ENCODE measurements at regions not wholly inside any gene's neighbourhood (a gene's known extent, or its start where the extent isn't known, plus 50 kb on each side); places are given as distances from the start of the nearest gene placed in this dataset.

- H3K27me3 ChIP-seq (ENCODE audit: control insufficient read depth in 5 of 5, insufficient read depth in 4 of 5, low read length in 5 of 5): no peaks in the 10 kb centered on the region
- no peak overlapping the region for H3K9ac ChIP-seq (ENCODE audit: low read length in 5 of 5)
- no peaks in the 10 kb centered on the region for H3K9me3 ChIP-seq (ENCODE audit: control insufficient read depth in 5 of 5, low read length in 5 of 5)
- no peaks in the 10 kb centered on the region for H3K4me1 ChIP-seq (ENCODE audit: control insufficient read depth in 5 of 5, insufficient read depth in 5 of 5, low read length in 5 of 5)
- no peak overlapping the region for H3K4me3 ChIP-seq (ENCODE audit: low read depth in 1 of 5, low read length in 5 of 5)
- H3K27ac ChIP-seq (ENCODE audit: low read depth, low read length): no peak overlapping the region
- no peaks in the 10 kb centered on the region for H3K36me3 ChIP-seq (ENCODE audit: control insufficient read depth in 5 of 5, insufficient read depth in 5 of 5, low read length in 5 of 5)
These were observed 529.2 kb downstream of the TUSC7 start for GRCh38 chr3:117238806-117239205.

DNA sequence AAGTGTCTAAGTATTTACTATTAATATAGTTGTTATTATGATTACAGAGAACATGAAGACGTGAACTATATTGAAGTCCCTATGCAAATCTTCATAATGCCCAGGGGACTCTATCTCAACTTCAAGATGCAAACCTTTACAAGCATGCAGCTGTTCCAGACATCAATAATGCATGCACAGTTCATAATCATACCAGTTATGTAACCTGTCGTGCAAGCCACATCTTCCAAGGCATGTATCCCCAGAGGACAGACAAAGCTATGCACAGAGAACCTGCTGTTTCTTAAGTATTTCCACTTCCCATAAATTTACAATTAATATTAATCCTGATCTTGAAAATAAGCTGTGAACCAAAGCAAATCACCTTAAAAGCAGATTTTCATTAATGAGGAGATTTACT, 534.1 kb downstream of the TUSC7 start:
- H3K36me3 ChIP-seq (ENCODE audit: control insufficient read depth in 5 of 5, insufficient read depth in 5 of 5, low read length in 5 of 5): no peaks in the 10 kb centered on the region
- H3K27ac ChIP-seq (ENCODE audit: low read depth, low read length): no peak overlapping the region
- no peak overlapping the region for H3K4me3 ChIP-seq (ENCODE audit: low read depth in 1 of 5, low read length in 5 of 5)
- H3K9me3 ChIP-seq (ENCODE audit: control insufficient read depth in 5 of 5, low read length in 5 of 5): no peaks in the 10 kb centered on the region
- no peaks in the 10 kb centered on the region for H3K4me1 ChIP-seq (ENCODE audit: control insufficient read depth in 5 of 5, insufficient read depth in 5 of 5, low read length in 5 of 5)
- H3K9ac ChIP-seq (ENCODE audit: low read length in 5 of 5): no peak overlapping the region
- no peaks in the 10 kb centered on the region for H3K27me3 ChIP-seq (ENCODE audit: control insufficient read depth in 5 of 5, insufficient read depth in 4 of 5, low read length in 5 of 5)

DNA sequence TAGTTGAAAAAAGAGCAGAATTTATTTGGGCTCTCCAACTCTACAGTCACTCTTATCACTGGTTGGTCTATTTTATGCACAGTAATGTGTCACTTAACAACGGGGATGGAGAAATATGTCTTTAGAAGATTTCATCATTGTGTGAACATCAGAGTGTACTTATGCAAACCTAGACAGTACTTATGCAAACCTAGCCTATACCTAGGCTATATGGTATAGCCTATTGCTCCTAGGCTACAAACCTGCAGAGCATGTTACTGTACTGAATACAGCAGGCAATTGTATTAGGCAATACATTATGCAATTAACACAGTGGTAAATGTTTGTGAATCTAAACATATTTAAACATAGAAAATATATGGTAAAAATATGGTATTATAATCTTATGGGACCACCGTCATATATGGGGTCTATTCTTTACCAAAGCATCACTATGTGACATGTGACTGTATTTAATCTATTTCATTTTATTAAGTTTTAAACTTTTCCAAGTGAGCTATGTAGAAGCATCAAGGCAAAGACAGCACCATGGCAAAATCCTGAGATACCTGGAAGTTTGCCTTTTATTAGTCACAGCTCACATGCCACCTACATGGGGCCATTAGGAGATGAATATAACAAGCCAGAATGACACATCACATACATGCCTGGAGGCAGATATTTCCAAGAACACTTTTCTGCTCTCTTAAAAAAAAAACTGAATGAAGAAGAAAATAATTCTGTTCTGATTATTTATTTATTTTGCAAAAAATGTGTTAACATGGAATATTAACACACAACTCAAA, 537.4 kb downstream of the TUSC7 start:
- Histone ChIP-seq H3K9me3 (ENCODE audit: control insufficient read depth in 5 of 5, low read length in 5 of 5) (no peaks in the 10 kb centered on the region), H3K36me3 (ENCODE audit: control insufficient read depth in 5 of 5, insufficient read depth in 5 of 5, low read length in 5 of 5) (no peaks in the 10 kb centered on the region), H3K9ac (ENCODE audit: low read length in 5 of 5) (no peak overlapping the region), H3K4me1 (ENCODE audit: control insufficient read depth in 5 of 5, insufficient read depth in 5 of 5, low read length in 5 of 5) (no peaks in the 10 kb centered on the region), H3K4me3 (ENCODE audit: low read depth in 1 of 5, low read length in 5 of 5) (no peak overlapping the region), H3K27me3 (ENCODE audit: control insufficient read depth in 5 of 5, insufficient read depth in 4 of 5, low read length in 5 of 5) (no peaks in the 10 kb centered on the region), H3K27ac (ENCODE audit: low read depth, low read length) (no peak overlapping the region)

DNA sequence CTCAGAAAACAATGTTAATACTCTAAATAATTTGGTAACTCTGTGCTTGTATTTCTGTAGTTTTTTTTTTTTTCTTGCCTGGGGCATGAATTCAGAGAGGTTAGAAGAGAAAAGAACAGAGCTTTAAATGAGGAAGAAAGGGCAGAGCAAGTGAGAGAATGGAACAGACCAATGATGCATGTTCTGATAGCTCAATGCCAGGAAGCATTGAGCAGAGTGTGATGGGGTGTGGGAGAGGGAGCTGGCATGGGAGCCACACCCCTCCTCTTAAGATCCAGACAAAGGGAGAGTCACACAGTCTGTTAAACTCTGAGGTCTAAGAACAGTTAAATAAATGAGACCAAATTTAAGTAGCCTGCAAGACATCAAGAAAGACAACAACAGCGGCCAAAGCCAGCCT, 538.6 kb downstream of the TUSC7 start:
- H3K36me3 ChIP-seq (ENCODE audit: control insufficient read depth in 5 of 5, insufficient read depth in 5 of 5, low read length in 5 of 5): no peaks in the 10 kb centered on the region
- H3K27me3 ChIP-seq (ENCODE audit: control insufficient read depth in 5 of 5, insufficient read depth in 4 of 5, low read length in 5 of 5): no peaks in the 10 kb centered on the region
- no peak overlapping the region for H3K27ac ChIP-seq (ENCODE audit: low read depth, low read length)
- H3K4me3 ChIP-seq (ENCODE audit: low read depth in 1 of 5, low read length in 5 of 5): no peak overlapping the region
- H3K9me3 ChIP-seq (ENCODE audit: control insufficient read depth in 5 of 5, low read length in 5 of 5): no peaks in the 10 kb centered on the region
- H3K9ac ChIP-seq (ENCODE audit: low read length in 5 of 5): no peak overlapping the region
- H3K4me1 ChIP-seq (ENCODE audit: control insufficient read depth in 5 of 5, insufficient read depth in 5 of 5, low read length in 5 of 5): no peaks in the 10 kb centered on the region

DNA sequence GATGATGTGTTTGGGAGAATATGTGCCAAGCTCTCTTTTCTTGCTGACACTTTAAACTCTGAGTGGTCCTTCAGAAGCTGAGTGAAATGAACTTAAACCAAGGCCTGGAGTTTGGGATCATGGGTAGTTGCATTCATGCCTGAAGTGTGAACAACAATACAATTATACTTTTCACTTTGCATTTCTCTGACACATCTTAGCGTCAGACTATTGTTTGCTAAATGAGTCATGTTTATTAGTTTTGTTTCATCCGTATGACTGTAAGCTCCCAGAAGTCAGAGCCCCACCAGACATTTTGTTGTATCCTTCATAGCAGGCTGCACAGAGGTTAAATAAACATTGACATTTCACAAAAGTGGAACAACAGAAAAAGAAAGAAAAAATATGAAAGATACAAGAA, 542.6 kb downstream of the TUSC7 start:
- Histone ChIP-seq H3K36me3 (ENCODE audit: control insufficient read depth in 5 of 5, insufficient read depth in 5 of 5, low read length in 5 of 5) (no peaks in the 10 kb centered on the region), H3K27me3 (ENCODE audit: control insufficient read depth in 5 of 5, insufficient read depth in 4 of 5, low read length in 5 of 5) (no peaks in the 10 kb centered on the region), H3K9me3 (ENCODE audit: control insufficient read depth in 5 of 5, low read length in 5 of 5) (no peaks in the 10 kb centered on the region), H3K4me1 (ENCODE audit: control insufficient read depth in 5 of 5, insufficient read depth in 5 of 5, low read length in 5 of 5) (no peaks in the 10 kb centered on the region), H3K4me3 (ENCODE audit: low read depth in 1 of 5, low read length in 5 of 5) (no peak overlapping the region), H3K9ac (ENCODE audit: low read length in 5 of 5) (no peak overlapping the region), H3K27ac (ENCODE audit: low read depth, low read length) (no peak overlapping the region)

- Histone ChIP-seq H3K4me3 (ENCODE audit: low read depth in 1 of 5, low read length in 5 of 5) (no peak overlapping the region), H3K9me3 (ENCODE audit: control insufficient read depth in 5 of 5, low read length in 5 of 5) (no peaks in the 10 kb centered on the region), H3K36me3 (ENCODE audit: control insufficient read depth in 5 of 5, insufficient read depth in 5 of 5, low read length in 5 of 5) (no peaks in the 10 kb centered on the region), H3K4me1 (ENCODE audit: control insufficient read depth in 5 of 5, insufficient read depth in 5 of 5, low read length in 5 of 5) (no peaks in the 10 kb centered on the region), H3K27ac (ENCODE audit: low read depth, low read length) (no peak overlapping the region), H3K27me3 (ENCODE audit: control insufficient read depth in 5 of 5, insufficient read depth in 4 of 5, low read length in 5 of 5) (no peaks in the 10 kb centered on the region), H3K9ac (ENCODE audit: low read length in 5 of 5) (no peak overlapping the region)
These were observed 543.1 kb downstream of the TUSC7 start for GRCh38 chr3:117252651-117253050.

DNA sequence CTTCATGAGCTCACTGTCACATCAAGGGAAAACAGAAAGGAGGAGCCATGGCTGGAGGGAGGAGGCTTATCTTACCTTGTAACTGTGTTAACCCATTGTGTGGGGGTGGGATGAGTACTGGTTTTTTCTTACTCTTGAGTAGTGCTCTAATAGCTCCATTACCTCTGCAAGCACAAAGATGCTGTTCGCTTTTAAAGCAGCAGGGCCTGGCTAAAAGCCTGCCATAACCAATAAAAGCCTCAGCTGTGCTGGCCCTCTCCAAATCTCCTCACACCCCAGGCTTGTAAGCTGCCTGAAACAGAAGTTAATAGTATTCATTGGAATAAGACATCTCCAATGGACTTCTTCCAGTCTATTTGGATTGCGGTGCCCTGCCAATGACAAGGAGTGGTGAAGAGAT, 544.1 kb downstream of the TUSC7 start:
- H3K27ac ChIP-seq (ENCODE audit: low read depth, low read length): no peak overlapping the region
- H3K9ac ChIP-seq (ENCODE audit: low read length in 5 of 5): no peak overlapping the region
- no peaks in the 10 kb centered on the region for H3K4me1 ChIP-seq (ENCODE audit: control insufficient read depth in 5 of 5, insufficient read depth in 5 of 5, low read length in 5 of 5)
- H3K27me3 ChIP-seq (ENCODE audit: control insufficient read depth in 5 of 5, insufficient read depth in 4 of 5, low read length in 5 of 5): no peaks in the 10 kb centered on the region
- no peak overlapping the region for H3K4me3 ChIP-seq (ENCODE audit: low read depth in 1 of 5, low read length in 5 of 5)
- no peaks in the 10 kb centered on the region for H3K36me3 ChIP-seq (ENCODE audit: control insufficient read depth in 5 of 5, insufficient read depth in 5 of 5, low read length in 5 of 5)
- no peaks in the 10 kb centered on the region for H3K9me3 ChIP-seq (ENCODE audit: control insufficient read depth in 5 of 5, low read length in 5 of 5)

DNA sequence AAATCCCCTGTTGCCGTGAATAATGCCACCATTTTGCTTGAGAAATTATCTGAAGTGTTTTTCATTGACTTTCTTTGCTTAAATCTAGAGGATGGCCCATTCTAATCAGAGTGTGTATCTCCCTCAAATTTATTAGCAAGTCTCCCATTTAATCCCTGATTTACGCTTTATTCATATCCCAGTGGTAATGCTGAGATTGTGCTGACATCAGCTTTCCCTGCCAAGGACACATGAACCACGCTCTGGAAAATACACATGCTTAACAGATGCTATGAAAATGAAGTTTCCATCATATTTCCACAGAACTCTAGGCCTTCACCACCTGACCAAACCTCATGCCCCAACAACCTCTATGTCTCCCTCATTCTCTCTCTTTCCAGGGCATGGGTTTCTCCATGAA, 545.4 kb downstream of the TUSC7 start:
- Histone ChIP-seq H3K27ac (ENCODE audit: low read depth, low read length) (no peak overlapping the region), H3K4me1 (ENCODE audit: control insufficient read depth in 5 of 5, insufficient read depth in 5 of 5, low read length in 5 of 5) (no peaks in the 10 kb centered on the region), H3K9ac (ENCODE audit: low read length in 5 of 5) (no peak overlapping the region), H3K27me3 (ENCODE audit: control insufficient read depth in 5 of 5, insufficient read depth in 4 of 5, low read length in 5 of 5) (no peaks in the 10 kb centered on the region), H3K9me3 (ENCODE audit: control insufficient read depth in 5 of 5, low read length in 5 of 5) (no peaks in the 10 kb centered on the region), H3K36me3 (ENCODE audit: control insufficient read depth in 5 of 5, insufficient read depth in 5 of 5, low read length in 5 of 5) (no peaks in the 10 kb centered on the region), H3K4me3 (ENCODE audit: low read depth in 1 of 5, low read length in 5 of 5) (no peak overlapping the region)

- Histone ChIP-seq H3K27me3 (ENCODE audit: control insufficient read depth in 5 of 5, insufficient read depth in 4 of 5, low read length in 5 of 5) (no peaks in the 10 kb centered on the region), H3K9ac (ENCODE audit: low read length in 5 of 5) (no peak overlapping the region), H3K36me3 (ENCODE audit: control insufficient read depth in 5 of 5, insufficient read depth in 5 of 5, low read length in 5 of 5) (no peaks in the 10 kb centered on the region), H3K4me1 (ENCODE audit: control insufficient read depth in 5 of 5, insufficient read depth in 5 of 5, low read length in 5 of 5) (no peaks in the 10 kb centered on the region), H3K27ac (ENCODE audit: low read depth, low read length) (no peak overlapping the region), H3K4me3 (ENCODE audit: low read depth in 1 of 5, low read length in 5 of 5) (no peak overlapping the region), H3K9me3 (ENCODE audit: control insufficient read depth in 5 of 5, low read length in 5 of 5) (no peaks in the 10 kb centered on the region)
These were observed 546.2 kb downstream of the TUSC7 start for GRCh38 chr3:117255736-117256135.

- H3K4me1 ChIP-seq (ENCODE audit: control insufficient read depth in 5 of 5, insufficient read depth in 5 of 5, low read length in 5 of 5): no peaks in the 10 kb centered on the region
- H3K36me3 ChIP-seq (ENCODE audit: control insufficient read depth in 5 of 5, insufficient read depth in 5 of 5, low read length in 5 of 5): no peaks in the 10 kb centered on the region
- no peak overlapping the region for H3K4me3 ChIP-seq (ENCODE audit: low read depth in 1 of 5, low read length in 5 of 5)
- no peak overlapping the region for H3K9ac ChIP-seq (ENCODE audit: low read length in 5 of 5)
- H3K27ac ChIP-seq (ENCODE audit: low read depth, low read length): no peak overlapping the region
- no peaks in the 10 kb centered on the region for H3K9me3 ChIP-seq (ENCODE audit: control insufficient read depth in 5 of 5, low read length in 5 of 5)
- H3K27me3 ChIP-seq (ENCODE audit: control insufficient read depth in 5 of 5, insufficient read depth in 4 of 5, low read length in 5 of 5): no peaks in the 10 kb centered on the region
These were observed 552.4 kb downstream of the TUSC7 start for GRCh38 chr3:117261983-117262421.

Measured in subcutaneous abdominal adipose tissue (tissue), 5 donors.